HG02852 (cell line): ENCODE measurements at regions not wholly inside any gene's neighbourhood (a gene's known extent, or its start where the extent isn't known, plus 50 kb on each side); places are given as distances from the start of the nearest gene placed in this dataset.
"Not testable (repeated sequence)": the region's sequence is repeated elsewhere in the genome, so short reads cannot be mapped to it uniquely, and the experiment has no call there.

Source experiments
- ATAC-seq: cut with Tn5 transposase; IDR thresholded peaks from one replicate; pipeline ENCODE4 v1.9.1; 2021; ENCODE audit warnings: mild to moderate bottlenecking, moderate library complexity; ENCODE audit not compliant: unreplicated experiment

GRCh38 chr6:67686225-67686624, 948.9 kb upstream of the ADGRB3 start:
- not testable (repeated sequence) for ATAC-seq

- no peak for ATAC-seq
Observed at GRCh38 chr6:67683960-67684359, 951.1 kb upstream of the ADGRB3 start.

GRCh38 chr6:67680297-67680932, 954.7 kb upstream of the ADGRB3 start:
- ATAC-seq: no peak

- ATAC-seq: no peak
Observed at GRCh38 chr6:67679566-67680296, 955.4 kb upstream of the ADGRB3 start.

GRCh38 chr6:67676892-67677291, 958.2 kb upstream of the ADGRB3 start:
- ATAC-seq: no peak

- no peak for ATAC-seq
Observed at GRCh38 chr6:67667637-67668422, 967.3 kb upstream of the ADGRB3 start.

GRCh38 chr6:67666177-67666964, 968.7 kb upstream of the ADGRB3 start:
- ATAC-seq: no peak

- ATAC-seq: no peak
Observed at GRCh38 chr6:67664942-67665341, 970.1 kb upstream of the ADGRB3 start.

GRCh38 chr6:67663105-67663895, 971.8 kb upstream of the ADGRB3 start:
- ATAC-seq: no peak

- no peak for ATAC-seq
Observed at GRCh38 chr6:67653561-67653960, 981.5 kb upstream of the ADGRB3 start.

GRCh38 chr6:67646550-67646949, 988.5 kb upstream of the ADGRB3 start:
- ATAC-seq: no peak

- ATAC-seq: no peak
Observed at GRCh38 chr6:67643281-67643680, 991.8 kb upstream of the ADGRB3 start.

- ATAC-seq: no peak
Observed at GRCh38 chr6:67642582-67642981, 992.5 kb upstream of the ADGRB3 start.

GRCh38 chr6:67640484-67640883, 994.6 kb upstream of the ADGRB3 start:
- no peak for ATAC-seq

- no peak for ATAC-seq
Observed at GRCh38 chr6:67639161-67639560, 995.9 kb upstream of the ADGRB3 start.

- ATAC-seq: no peak
Observed at GRCh38 chr6:67634199-67634598, 1000.9 kb upstream of the ADGRB3 start.

GRCh38 chr6:67633058-67633457, 1002.0 kb upstream of the ADGRB3 start:
- no peak for ATAC-seq

GRCh38 chr6:67630146-67630545, 1004.9 kb upstream of the ADGRB3 start:
- no peak for ATAC-seq

- no peak for ATAC-seq
Observed at GRCh38 chr6:67629258-67629657, 1005.8 kb upstream of the ADGRB3 start.

GRCh38 chr6:67615796-67616195, 1019.3 kb upstream of the ADGRB3 start:
- ATAC-seq: no peak
